ENCODE measurements at regions not wholly inside any gene's neighbourhood (a gene's known extent, or its start where the extent isn't known, plus 50 kb on each side); places are given as distances from the start of the nearest gene placed in this dataset.

DNA sequence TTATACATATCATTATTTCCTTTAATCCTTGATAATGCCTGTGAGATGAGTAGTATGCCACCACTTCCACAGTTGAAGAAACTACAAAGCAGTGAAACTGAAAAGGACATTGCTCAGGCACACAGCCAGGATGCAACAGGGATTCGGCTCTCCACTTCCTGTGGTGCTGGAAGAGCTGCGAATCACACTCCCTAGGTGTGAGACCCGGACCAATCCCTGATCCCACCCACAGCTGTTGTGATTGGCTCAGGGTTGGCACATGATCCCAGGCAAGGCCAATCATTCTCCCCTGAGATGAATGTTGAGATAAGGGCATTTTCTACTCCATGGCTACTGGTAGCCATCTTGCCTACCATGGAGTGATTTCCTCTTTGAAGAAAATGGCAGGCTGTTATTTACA is 218.2 kb downstream of the TMEM114 start:
- Histone ChIP-seq H3K36me3 (ENCODE audit: control insufficient read depth, low read depth, low read length) (no peaks in the 10 kb centered on the region), H3K27ac (ENCODE audit: low read length) (no peak overlapping the region), H3K9ac (ENCODE audit: low read length) (no peak overlapping the region), H3K27me3 (ENCODE audit: control insufficient read depth, insufficient read depth, low read length) (no peaks in the 10 kb centered on the region), H3K4me3 (ENCODE audit: low read length) (no peak overlapping the region), H3K4me1 (ENCODE audit: control insufficient read depth, low read depth, low read length) (peaks cover 14% of the 10 kb centered on the region), H3K9me3 (ENCODE audit: control insufficient read depth, low read depth, low read length) (no peaks in the 10 kb centered on the region)

DNA sequence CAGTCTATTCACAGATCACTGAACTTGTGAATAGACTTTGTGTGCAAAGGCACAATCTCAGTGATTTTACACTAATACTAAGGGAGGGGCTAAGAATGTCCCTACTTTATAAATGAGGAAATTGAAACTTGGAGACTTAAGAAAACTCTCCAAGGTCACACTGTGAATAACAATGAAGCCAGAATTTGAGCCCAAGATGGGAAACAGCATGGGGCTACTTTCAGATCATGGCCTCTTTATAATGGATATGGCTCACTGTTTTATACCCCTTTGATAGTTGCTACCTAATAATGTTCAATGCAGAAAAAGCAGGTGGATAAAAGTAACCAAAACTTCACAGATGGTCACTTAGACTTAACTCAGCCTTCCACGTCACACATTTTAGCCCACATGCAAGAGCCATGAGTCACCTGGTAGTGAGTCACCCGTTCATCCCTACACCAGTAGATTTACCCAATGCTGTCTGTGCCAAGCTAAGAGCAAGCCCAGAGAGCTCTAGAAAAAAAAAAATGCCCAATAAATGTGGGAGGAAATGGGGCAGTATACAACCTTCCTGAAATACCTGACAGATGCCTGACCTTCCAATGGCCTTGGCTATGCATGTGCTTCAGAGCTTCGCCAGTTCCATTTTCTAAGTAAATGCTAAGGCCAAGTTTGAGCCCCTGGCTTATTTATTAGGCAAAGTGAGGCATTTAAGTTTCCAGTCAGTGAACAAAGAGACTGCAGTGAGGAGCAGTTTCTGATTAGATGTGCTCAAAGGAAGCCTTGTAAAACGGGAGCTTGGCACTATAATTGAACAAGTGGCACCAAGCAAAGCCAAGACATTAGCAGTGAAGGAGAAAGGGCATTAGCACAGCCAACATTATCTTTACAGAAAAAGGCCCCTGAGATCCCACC is 219.7 kb downstream of the TMEM114 start:
- Histone ChIP-seq H3K4me1 (ENCODE audit: control insufficient read depth, low read depth, low read length) (peaks cover 14% of the 10 kb centered on the region), H3K4me3 (ENCODE audit: low read length) (no peak overlapping the region), H3K27ac (ENCODE audit: low read length) (no peak overlapping the region), H3K27me3 (ENCODE audit: control insufficient read depth, insufficient read depth, low read length) (no peaks in the 10 kb centered on the region), H3K9ac (ENCODE audit: low read length) (no peak overlapping the region), H3K36me3 (ENCODE audit: control insufficient read depth, low read depth, low read length) (no peaks in the 10 kb centered on the region), H3K9me3 (ENCODE audit: control insufficient read depth, low read depth, low read length) (no peaks in the 10 kb centered on the region)

DNA sequence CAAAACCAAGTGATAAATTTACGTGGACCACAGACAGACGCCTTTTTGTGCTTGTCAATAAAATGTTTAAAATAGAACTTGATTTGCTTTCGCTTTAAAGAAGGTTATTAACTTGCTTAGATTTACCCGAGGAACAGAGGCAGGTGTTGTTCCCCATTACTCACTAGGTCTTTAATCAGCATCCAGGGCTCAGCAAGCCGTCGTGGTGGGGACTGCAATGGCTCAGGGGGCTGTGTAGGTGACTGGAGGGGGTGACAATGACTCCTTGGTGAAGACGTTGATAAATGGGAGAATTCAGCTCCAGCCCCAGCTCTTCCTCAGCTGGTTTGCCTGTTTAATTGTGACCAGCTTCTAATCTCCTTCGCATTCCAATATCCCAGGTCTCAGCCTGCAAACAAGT is 231.4 kb downstream of the TMEM114 start:
- no peaks in the 10 kb centered on the region for H3K9me3 ChIP-seq (ENCODE audit: control insufficient read depth, low read depth, low read length)
- H3K27me3 ChIP-seq (ENCODE audit: control insufficient read depth, insufficient read depth, low read length): no peaks in the 10 kb centered on the region
- H3K9ac ChIP-seq (ENCODE audit: low read length): no peak overlapping the region
- H3K27ac ChIP-seq (ENCODE audit: low read length): no peak overlapping the region
- H3K36me3 ChIP-seq (ENCODE audit: control insufficient read depth, low read depth, low read length): no peaks in the 10 kb centered on the region
- no peaks in the 10 kb centered on the region for H3K4me1 ChIP-seq (ENCODE audit: control insufficient read depth, low read depth, low read length)
- H3K4me3 ChIP-seq (ENCODE audit: low read length): no peak overlapping the region

- no peaks in the 10 kb centered on the region for H3K36me3 ChIP-seq (ENCODE audit: control insufficient read depth, low read depth, low read length)
- H3K4me1 ChIP-seq (ENCODE audit: control insufficient read depth, low read depth, low read length): no peaks in the 10 kb centered on the region
- no peak overlapping the region for H3K9ac ChIP-seq (ENCODE audit: low read length)
- no peaks in the 10 kb centered on the region for H3K27me3 ChIP-seq (ENCODE audit: control insufficient read depth, insufficient read depth, low read length)
- no peak overlapping the region for H3K4me3 ChIP-seq (ENCODE audit: low read length)
- H3K9me3 ChIP-seq (ENCODE audit: control insufficient read depth, low read depth, low read length): no peaks in the 10 kb centered on the region
- no peak overlapping the region for H3K27ac ChIP-seq (ENCODE audit: low read length)
Measured at GRCh38 chr16:8355675-8356074, 234.6 kb downstream of the TMEM114 start.

GRCh38 chr16:8346294-8346693 is 244.0 kb downstream of the TMEM114 start:
- Histone ChIP-seq H3K4me3 (ENCODE audit: low read length) (no peak overlapping the region), H3K9me3 (ENCODE audit: control insufficient read depth, low read depth, low read length) (no peaks in the 10 kb centered on the region), H3K27ac (ENCODE audit: low read length) (no peak overlapping the region), H3K4me1 (ENCODE audit: control insufficient read depth, low read depth, low read length) (no peaks in the 10 kb centered on the region), H3K9ac (ENCODE audit: low read length) (no peak overlapping the region), H3K36me3 (ENCODE audit: control insufficient read depth, low read depth, low read length) (no peaks in the 10 kb centered on the region), H3K27me3 (ENCODE audit: control insufficient read depth, insufficient read depth, low read length) (no peaks in the 10 kb centered on the region)

DNA sequence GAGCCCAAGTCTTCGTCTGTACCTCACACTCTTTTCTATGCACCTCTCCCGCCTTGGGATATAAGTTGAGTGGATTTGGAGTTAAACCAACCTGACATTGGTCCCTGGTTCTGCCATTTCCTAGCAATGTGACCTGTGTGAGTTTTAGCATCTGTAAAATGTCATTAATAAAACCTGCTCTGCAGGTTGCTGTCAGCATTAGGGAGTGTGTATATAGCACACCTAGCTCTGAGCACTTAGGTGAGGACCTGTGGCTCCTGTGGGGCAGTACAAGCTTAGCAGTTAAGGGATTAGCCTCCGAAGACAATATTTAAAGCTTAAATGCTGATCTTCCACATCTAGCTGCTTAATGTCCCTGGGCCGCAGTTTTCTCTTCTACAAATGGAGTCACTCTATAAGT is 248.0 kb downstream of the TMEM114 start:
- Histone ChIP-seq H3K27ac (ENCODE audit: low read length) (no peak overlapping the region), H3K27me3 (ENCODE audit: control insufficient read depth, insufficient read depth, low read length) (no peaks in the 10 kb centered on the region), H3K4me3 (ENCODE audit: low read length) (no peak overlapping the region), H3K9ac (ENCODE audit: low read length) (no peak overlapping the region), H3K4me1 (ENCODE audit: control insufficient read depth, low read depth, low read length) (no peaks in the 10 kb centered on the region), H3K36me3 (ENCODE audit: control insufficient read depth, low read depth, low read length) (no peaks in the 10 kb centered on the region), H3K9me3 (ENCODE audit: control insufficient read depth, low read depth, low read length) (no peaks in the 10 kb centered on the region)

DNA sequence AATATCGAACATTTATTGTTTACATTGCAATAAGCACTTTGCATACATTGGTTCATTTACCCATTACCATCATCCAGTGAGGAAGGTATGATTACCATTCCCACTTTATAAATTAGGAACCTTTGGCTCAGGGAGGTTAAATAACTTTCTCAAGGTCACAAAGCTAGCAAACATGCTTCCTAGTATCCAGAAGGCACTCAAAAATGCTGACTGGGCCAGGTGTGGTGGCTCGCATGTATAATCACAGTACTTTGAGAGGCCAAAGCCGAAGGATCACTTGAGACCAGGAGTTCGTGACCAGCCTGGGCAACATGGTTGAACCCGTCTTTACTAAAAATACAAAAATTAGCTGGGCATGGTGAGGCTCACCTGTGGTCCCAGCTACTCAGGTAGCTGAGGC is 259.6 kb downstream of the TMEM114 start:
- no peak overlapping the region for H3K9ac ChIP-seq (ENCODE audit: low read length)
- H3K4me1 ChIP-seq (ENCODE audit: control insufficient read depth, low read depth, low read length): no peaks in the 10 kb centered on the region
- no peaks in the 10 kb centered on the region for H3K36me3 ChIP-seq (ENCODE audit: control insufficient read depth, low read depth, low read length)
- no peak overlapping the region for H3K27ac ChIP-seq (ENCODE audit: low read length)
- no peak overlapping the region for H3K4me3 ChIP-seq (ENCODE audit: low read length)
- H3K27me3 ChIP-seq (ENCODE audit: control insufficient read depth, insufficient read depth, low read length): no peaks in the 10 kb centered on the region
- no peaks in the 10 kb centered on the region for H3K9me3 ChIP-seq (ENCODE audit: control insufficient read depth, low read depth, low read length)

DNA sequence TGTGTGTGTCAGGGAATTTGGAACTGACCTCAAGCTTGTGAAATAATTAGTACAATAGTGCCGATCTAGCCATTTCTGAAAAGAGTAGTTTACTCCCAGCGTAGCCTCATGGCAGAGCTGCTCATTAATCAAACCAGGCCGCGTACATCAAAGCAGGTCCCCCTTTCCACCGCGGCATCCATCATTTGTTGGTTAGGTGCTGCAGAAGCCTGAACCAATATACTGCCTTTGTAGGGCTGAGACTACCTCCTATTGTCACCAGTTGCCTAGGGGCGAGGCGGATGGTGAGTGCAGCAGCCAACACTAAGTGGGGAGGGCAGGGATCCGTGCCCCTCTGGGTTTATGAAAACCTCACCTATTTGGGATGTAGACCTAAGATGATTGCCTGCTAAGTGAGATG is 264.1 kb downstream of the TMEM114 start:
- Histone ChIP-seq H3K36me3 (ENCODE audit: control insufficient read depth, low read depth, low read length) (no peaks in the 10 kb centered on the region), H3K9ac (ENCODE audit: low read length) (no peak overlapping the region), H3K9me3 (ENCODE audit: control insufficient read depth, low read depth, low read length) (no peaks in the 10 kb centered on the region), H3K4me3 (ENCODE audit: low read length) (no peak overlapping the region), H3K27ac (ENCODE audit: low read length) (no peak overlapping the region), H3K4me1 (ENCODE audit: control insufficient read depth, low read depth, low read length) (no peaks in the 10 kb centered on the region), H3K27me3 (ENCODE audit: control insufficient read depth, insufficient read depth, low read length) (no peaks in the 10 kb centered on the region)

- H3K4me3 ChIP-seq (ENCODE audit: low read length): no peak overlapping the region
- H3K27ac ChIP-seq (ENCODE audit: low read length): no peak overlapping the region
- H3K4me1 ChIP-seq (ENCODE audit: control insufficient read depth, low read depth, low read length): no peaks in the 10 kb centered on the region
- no peaks in the 10 kb centered on the region for H3K9me3 ChIP-seq (ENCODE audit: control insufficient read depth, low read depth, low read length)
- no peaks in the 10 kb centered on the region for H3K36me3 ChIP-seq (ENCODE audit: control insufficient read depth, low read depth, low read length)
- no peaks in the 10 kb centered on the region for H3K27me3 ChIP-seq (ENCODE audit: control insufficient read depth, insufficient read depth, low read length)
- H3K9ac ChIP-seq (ENCODE audit: low read length): no peak overlapping the region
Measured at GRCh38 chr16:8323153-8323552, 267.2 kb downstream of the TMEM114 start.

DNA sequence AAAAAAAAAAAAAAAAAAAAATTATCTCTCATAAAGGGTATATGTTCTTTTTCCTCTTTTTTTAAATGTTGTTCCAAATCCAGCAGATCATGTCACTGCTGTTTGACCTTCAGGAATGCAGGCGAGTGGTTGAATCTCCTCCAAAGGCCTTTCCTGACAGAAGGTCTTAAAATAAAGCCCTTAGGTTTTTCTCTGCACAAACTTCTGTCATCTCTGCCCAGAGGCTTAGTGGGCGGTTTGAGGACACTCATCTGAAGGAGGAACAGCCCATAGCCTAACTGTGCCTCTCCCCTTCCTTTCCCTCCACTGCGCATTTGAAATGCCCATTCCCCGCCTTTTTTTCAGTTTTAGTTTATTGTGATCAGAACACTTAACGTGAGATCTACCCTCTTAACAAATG is 270.2 kb downstream of the TMEM114 start:
- no peak overlapping the region for H3K9ac ChIP-seq (ENCODE audit: low read length)
- no peaks in the 10 kb centered on the region for H3K36me3 ChIP-seq (ENCODE audit: control insufficient read depth, low read depth, low read length)
- no peaks in the 10 kb centered on the region for H3K9me3 ChIP-seq (ENCODE audit: control insufficient read depth, low read depth, low read length)
- H3K4me1 ChIP-seq (ENCODE audit: control insufficient read depth, low read depth, low read length): no peaks in the 10 kb centered on the region
- H3K27me3 ChIP-seq (ENCODE audit: control insufficient read depth, insufficient read depth, low read length): no peaks in the 10 kb centered on the region
- H3K4me3 ChIP-seq (ENCODE audit: low read length): no peak overlapping the region
- H3K27ac ChIP-seq (ENCODE audit: low read length): no peak overlapping the region

DNA sequence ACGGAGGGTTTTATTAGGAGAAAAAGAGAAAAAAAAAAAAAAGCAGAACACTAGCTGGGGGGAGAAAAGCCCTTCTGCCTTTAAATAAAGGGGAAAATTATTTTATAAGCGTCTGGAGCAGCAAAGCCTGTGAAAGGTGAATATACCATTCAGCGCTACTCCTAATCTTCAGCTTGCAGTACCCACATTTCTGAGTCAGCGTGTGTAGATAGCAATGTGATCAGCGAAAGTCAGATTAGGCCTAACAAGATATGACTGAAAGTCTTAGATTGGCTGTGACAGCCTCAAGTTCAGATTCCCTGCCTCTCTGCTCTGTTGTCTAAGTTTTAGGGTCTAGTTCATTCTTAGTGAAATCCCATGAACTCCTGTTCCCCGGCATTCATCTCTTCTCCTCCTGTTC is 279.5 kb downstream of the TMEM114 start:
- Histone ChIP-seq H3K36me3 (ENCODE audit: control insufficient read depth, low read depth, low read length) (no peaks in the 10 kb centered on the region), H3K4me3 (ENCODE audit: low read length) (no peak overlapping the region), H3K27ac (ENCODE audit: low read length) (no peak overlapping the region), H3K27me3 (ENCODE audit: control insufficient read depth, insufficient read depth, low read length) (no peaks in the 10 kb centered on the region), H3K4me1 (ENCODE audit: control insufficient read depth, low read depth, low read length) (no peaks in the 10 kb centered on the region), H3K9ac (ENCODE audit: low read length) (no peak overlapping the region), H3K9me3 (ENCODE audit: control insufficient read depth, low read depth, low read length) (no peaks in the 10 kb centered on the region)

DNA sequence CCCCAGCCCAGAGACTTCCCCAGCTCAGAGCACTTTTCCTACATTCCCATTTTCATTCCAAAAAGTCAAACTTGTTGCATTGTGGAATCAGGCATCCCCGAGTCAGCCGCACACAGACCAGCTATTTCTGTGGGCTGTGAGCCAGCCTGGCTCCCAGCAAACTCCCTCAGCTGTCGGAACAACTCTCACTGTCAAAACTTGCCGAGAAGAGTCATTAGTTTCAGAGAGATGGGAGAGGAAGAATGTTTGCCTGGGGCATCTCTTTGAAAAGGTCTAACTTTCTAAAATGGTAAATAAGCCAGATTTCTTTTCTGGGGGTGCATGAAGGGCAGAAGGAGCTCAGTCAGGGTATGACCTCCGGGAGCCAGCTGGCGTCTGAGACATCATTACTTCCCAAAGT is 280.0 kb downstream of the TMEM114 start:
- Histone ChIP-seq H3K27me3 (ENCODE audit: control insufficient read depth, insufficient read depth, low read length) (no peaks in the 10 kb centered on the region), H3K9me3 (ENCODE audit: control insufficient read depth, low read depth, low read length) (no peaks in the 10 kb centered on the region), H3K4me3 (ENCODE audit: low read length) (no peak overlapping the region), H3K4me1 (ENCODE audit: control insufficient read depth, low read depth, low read length) (no peaks in the 10 kb centered on the region), H3K27ac (ENCODE audit: low read length) (no peak overlapping the region), H3K36me3 (ENCODE audit: control insufficient read depth, low read depth, low read length) (no peaks in the 10 kb centered on the region), H3K9ac (ENCODE audit: low read length) (no peak overlapping the region)

Measured in iPS-18a (cell line).